ENCODE measurements at regions not wholly inside any gene's neighbourhood (a gene's known extent, or its start where the extent isn't known, plus 50 kb on each side); places are given as distances from the start of the nearest gene placed in this dataset.
"Not testable (repeated sequence)": the region's sequence is repeated elsewhere in the genome, so short reads cannot be mapped to it uniquely, and the experiment has no call there.

GRCh38 chr3:135383301-135383700, 582.2 kb upstream of the PPP2R3A start:
- DNase-seq (ENCODE audit: insufficient read length, low spot score) (no peak), FAIRE-seq (no peak)
- TF ChIP-seq POLR2AphosphoS5 (IDR thresholded peaks at IDR 0.05; ENCODE audit: low read depth, low read length) = no peak
- TF ChIP-seq PAX5 (IDR thresholded peaks at IDR 0.05; ENCODE audit: insufficient read depth, low read length, severe bottlenecking) = no peak
- no peak for TF ChIP-seq POU2F2 (IDR thresholded peaks at IDR 0.05; ENCODE audit: low read depth, low read length)
- no peak for TF ChIP-seq POLR2A (IDR thresholded peaks at IDR 0.05; ENCODE audit: low read depth, low read length)
- no peak for TF ChIP-seq SPI1 (IDR thresholded peaks at IDR 0.05; ENCODE audit: low read depth, low read length)
- TF ChIP-seq TAF1 (IDR thresholded peaks at IDR 0.05; ENCODE audit: low read depth, low read length) = no peak

- DNase-seq (ENCODE audit: insufficient read length, low spot score) (no peak), FAIRE-seq (no peak)
- TF ChIP-seq POU2F2 (IDR thresholded peaks at IDR 0.05; ENCODE audit: low read depth, low read length) (no peak), POLR2A (IDR thresholded peaks at IDR 0.05; ENCODE audit: low read depth, low read length) (no peak), PAX5 (IDR thresholded peaks at IDR 0.05; ENCODE audit: insufficient read depth, low read length, severe bottlenecking) (no peak), SPI1 (IDR thresholded peaks at IDR 0.05; ENCODE audit: low read depth, low read length) (no peak), POLR2AphosphoS5 (IDR thresholded peaks at IDR 0.05; ENCODE audit: low read depth, low read length) (no peak), TAF1 (IDR thresholded peaks at IDR 0.05; ENCODE audit: low read depth, low read length) (no peak)
These were observed 573.4 kb upstream of the PPP2R3A start for GRCh38 chr3:135392151-135392550.

GRCh38 chr3:135393159-135393558, 572.4 kb upstream of the PPP2R3A start:
- TF ChIP-seq POLR2AphosphoS5 (IDR thresholded peaks at IDR 0.05; ENCODE audit: low read depth, low read length) = no peak
- FAIRE-seq (no peak), DNase-seq (ENCODE audit: insufficient read length, low spot score) (no peak)

- DNase-seq (ENCODE audit: insufficient read length, low spot score) (no peak), FAIRE-seq (no peak)
- TF ChIP-seq PAX5 (IDR thresholded peaks at IDR 0.05; ENCODE audit: insufficient read depth, low read length, severe bottlenecking) = no peak
These were observed 571.5 kb upstream of the PPP2R3A start for GRCh38 chr3:135393898-135394525.

GRCh38 chr3:135412475-135412874, 553.1 kb upstream of the PPP2R3A start:
- no peak for DNase-seq (ENCODE audit: insufficient read length, low spot score)
- no peak for FAIRE-seq
- TF ChIP-seq PAX5 (IDR thresholded peaks at IDR 0.05; ENCODE audit: insufficient read depth, low read length, severe bottlenecking) = no peak
- TF ChIP-seq TAF1 (IDR thresholded peaks at IDR 0.05; ENCODE audit: low read depth, low read length) = no peak
- TF ChIP-seq SPI1 (IDR thresholded peaks at IDR 0.05; ENCODE audit: low read depth, low read length) = no peak
- TF ChIP-seq POLR2A (IDR thresholded peaks at IDR 0.05; ENCODE audit: low read depth, low read length) = no peak
- no peak for TF ChIP-seq POLR2AphosphoS5 (IDR thresholded peaks at IDR 0.05; ENCODE audit: low read depth, low read length)
- no peak for TF ChIP-seq POU2F2 (IDR thresholded peaks at IDR 0.05; ENCODE audit: low read depth, low read length)

GRCh38 chr3:135416182-135416581, 549.3 kb upstream of the PPP2R3A start:
- TF ChIP-seq SPI1 (IDR thresholded peaks at IDR 0.05; ENCODE audit: low read depth, low read length) (no peak), POU2F2 (IDR thresholded peaks at IDR 0.05; ENCODE audit: low read depth, low read length) (no peak), POLR2A (IDR thresholded peaks at IDR 0.05; ENCODE audit: low read depth, low read length) (no peak), TAF1 (IDR thresholded peaks at IDR 0.05; ENCODE audit: low read depth, low read length) (no peak), PAX5 (IDR thresholded peaks at IDR 0.05; ENCODE audit: insufficient read depth, low read length, severe bottlenecking) (no peak), POLR2AphosphoS5 (IDR thresholded peaks at IDR 0.05; ENCODE audit: low read depth, low read length) (no peak)
- no peak for DNase-seq (ENCODE audit: insufficient read length, low spot score)
- no peak for FAIRE-seq

- no peak for TF ChIP-seq SPI1 (IDR thresholded peaks at IDR 0.05; ENCODE audit: low read depth, low read length)
- no peak for TF ChIP-seq POLR2A (IDR thresholded peaks at IDR 0.05; ENCODE audit: low read depth, low read length)
- TF ChIP-seq TAF1 (IDR thresholded peaks at IDR 0.05; ENCODE audit: low read depth, low read length) = no peak
- TF ChIP-seq POLR2AphosphoS5 (IDR thresholded peaks at IDR 0.05; ENCODE audit: low read depth, low read length) = no peak
- no peak for TF ChIP-seq POU2F2 (IDR thresholded peaks at IDR 0.05; ENCODE audit: low read depth, low read length)
- TF ChIP-seq PAX5 (IDR thresholded peaks at IDR 0.05; ENCODE audit: insufficient read depth, low read length, severe bottlenecking) = no peak
- FAIRE-seq (no peak), DNase-seq (ENCODE audit: insufficient read length, low spot score) (no peak)
These were observed 546.4 kb upstream of the PPP2R3A start for GRCh38 chr3:135419155-135419554.

- DNase-seq (ENCODE audit: insufficient read length, low spot score) = no peak
- TF ChIP-seq POLR2AphosphoS5 (IDR thresholded peaks at IDR 0.05; ENCODE audit: low read depth, low read length) = no peak
- no peak for TF ChIP-seq SPI1 (IDR thresholded peaks at IDR 0.05; ENCODE audit: low read depth, low read length)
- no peak for TF ChIP-seq PAX5 (IDR thresholded peaks at IDR 0.05; ENCODE audit: insufficient read depth, low read length, severe bottlenecking)
- TF ChIP-seq POLR2A (IDR thresholded peaks at IDR 0.05; ENCODE audit: low read depth, low read length) = no peak
- no peak for TF ChIP-seq POU2F2 (IDR thresholded peaks at IDR 0.05; ENCODE audit: low read depth, low read length)
- TF ChIP-seq TAF1 (IDR thresholded peaks at IDR 0.05; ENCODE audit: low read depth, low read length) = no peak
These were observed 539.0 kb upstream of the PPP2R3A start for GRCh38 chr3:135426508-135426907.

GRCh38 chr3:135432402-135432801, 533.1 kb upstream of the PPP2R3A start:
- TF ChIP-seq TAF1 (IDR thresholded peaks at IDR 0.05; ENCODE audit: low read depth, low read length) (no peak), PAX5 (IDR thresholded peaks at IDR 0.05; ENCODE audit: insufficient read depth, low read length, severe bottlenecking) (no peak), SPI1 (IDR thresholded peaks at IDR 0.05; ENCODE audit: low read depth, low read length) (no peak), POLR2A (IDR thresholded peaks at IDR 0.05; ENCODE audit: low read depth, low read length) (no peak), POU2F2 (IDR thresholded peaks at IDR 0.05; ENCODE audit: low read depth, low read length) (no peak), POLR2AphosphoS5 (IDR thresholded peaks at IDR 0.05; ENCODE audit: low read depth, low read length) (no peak)
- no peak for DNase-seq (ENCODE audit: insufficient read length, low spot score)
- FAIRE-seq = no peak

More at GRCh38 chr3:135426508-135426907, 539.0 kb upstream of the PPP2R3A start:
- FAIRE-seq = no peak

GRCh38 chr3:135438889-135439597, 526.5 kb upstream of the PPP2R3A start:
- not testable (repeated sequence) for FAIRE-seq

GRCh38 chr3:135439632-135440031, 525.9 kb upstream of the PPP2R3A start:
- FAIRE-seq; DNase-seq (ENCODE audit: insufficient read length, low spot score): not testable (repeated sequence)

More at GRCh38 chr3:135438889-135439597, 526.5 kb upstream of the PPP2R3A start:
- DNase-seq (ENCODE audit: insufficient read length, low spot score) = not testable (repeated sequence)

Measured in GM12891 (cell line).